ENCODE measurements at regions not wholly inside any gene's neighbourhood (a gene's known extent, or its start where the extent isn't known, plus 50 kb on each side); places are given as distances from the start of the nearest gene placed in this dataset.
"Not testable (repeated sequence)": the region's sequence is repeated elsewhere in the genome, so short reads cannot be mapped to it uniquely, and the experiment has no call there.

- DNase-seq (ENCODE audit: low spot score): no peak
- Histone ChIP-seq H3K4me1 (no peaks in the 10 kb centered on the region), H3K27me3 (no peaks in the 10 kb centered on the region), H3K36me3 (no peaks in the 10 kb centered on the region), H3K4me3 (no peak overlapping the region), H3K27ac (no peak overlapping the region), H3K9me3 (peaks cover 0 to 10% of the 10 kb centered on the region in 2 donors)
- no peak for TF ChIP-seq CTCF (IDR thresholded peaks at IDR 0.05)
Measured at GRCh38 chr1:240722788-240723187, 110.8 kb upstream of the GREM2 start.

GRCh38 chr1:240720976-240721375, 109.0 kb upstream of the GREM2 start:
- no peak for TF ChIP-seq CTCF (IDR thresholded peaks at IDR 0.05)
- DNase-seq (ENCODE audit: low spot score): no peak

DNA sequence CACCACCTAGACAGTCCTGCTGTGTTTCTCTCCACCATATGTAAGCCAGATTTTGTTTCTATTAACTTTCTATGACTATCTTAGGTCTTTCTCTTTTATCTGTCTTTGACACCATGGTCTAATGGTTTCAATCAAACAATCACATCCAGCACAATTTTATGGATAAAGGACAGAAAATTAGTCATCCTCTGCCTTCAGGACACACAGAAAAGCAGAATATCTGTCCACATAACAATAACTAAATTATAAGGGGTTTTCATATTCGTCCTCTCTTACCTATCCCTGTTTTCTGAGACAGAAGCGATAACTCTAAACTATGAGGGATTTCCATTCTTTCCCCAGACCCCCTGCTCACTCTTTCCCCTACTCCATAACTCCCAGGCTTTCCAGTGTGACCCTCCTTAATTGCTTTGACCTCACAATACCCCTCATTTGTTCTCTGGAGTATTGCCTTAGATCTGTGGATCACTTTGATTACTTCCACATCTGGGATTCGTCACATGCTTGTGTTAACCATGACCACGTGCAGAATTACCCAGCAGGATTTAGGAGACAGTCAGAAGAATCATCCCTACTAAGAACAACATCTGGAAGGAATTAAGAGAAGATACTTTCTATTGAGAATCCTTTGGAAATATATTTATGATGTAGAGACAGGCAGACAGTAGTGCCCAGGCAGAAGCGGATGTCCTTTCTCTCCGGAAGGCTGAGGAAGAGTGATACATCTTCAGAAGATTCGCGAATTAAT, 108.2 kb upstream of the GREM2 start:
- Histone ChIP-seq H3K4me1 (no peaks in the 10 kb centered on the region), H3K36me3 (no peaks in the 10 kb centered on the region), H3K4me3 (no peak overlapping the region), H3K27me3 (no peaks in the 10 kb centered on the region), H3K27ac (no peak overlapping the region), H3K9me3 (no peaks in the 10 kb centered on the region)
- DNase-seq (ENCODE audit: low spot score): no peak
- no peak for TF ChIP-seq CTCF (IDR thresholded peaks at IDR 0.05)

More at GRCh38 chr1:240720976-240721375, 109.0 kb upstream of the GREM2 start:
- no peaks in the 10 kb centered on the region for H3K27me3 ChIP-seq
- no peak overlapping the region for H3K4me3 ChIP-seq
- H3K9me3 ChIP-seq: peaks cover 0 to 3% of the 10 kb centered on the region in 2 donors
- H3K36me3 ChIP-seq: no peaks in the 10 kb centered on the region
- H3K4me1 ChIP-seq: no peaks in the 10 kb centered on the region
- no peak overlapping the region for H3K27ac ChIP-seq

DNA sequence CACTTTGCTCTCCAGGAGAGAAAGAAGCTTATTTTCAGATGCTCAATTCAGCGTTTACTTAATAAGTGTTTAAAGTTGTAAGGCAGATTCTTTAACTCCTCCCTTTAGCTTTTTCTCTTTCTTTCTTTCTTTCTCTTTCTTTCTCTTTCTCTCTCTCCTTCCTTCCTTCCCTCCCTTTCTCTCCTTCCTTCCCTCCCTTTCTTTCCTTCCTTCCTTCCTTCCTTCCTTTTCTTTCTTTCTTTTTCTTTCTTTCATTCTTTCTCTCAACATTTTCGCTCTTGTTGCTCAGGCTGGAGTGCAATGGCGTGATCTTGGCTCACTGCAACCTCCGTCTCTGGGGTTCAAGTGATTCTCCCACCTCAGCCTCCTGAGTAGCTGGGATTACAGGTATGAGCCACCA, 104.6 kb upstream of the GREM2 start:
- DNase-seq (ENCODE audit: low spot score); H3K27me3 ChIP-seq; H3K9me3 ChIP-seq; H3K36me3 ChIP-seq; H3K4me3 ChIP-seq; H3K27ac ChIP-seq; H3K4me1 ChIP-seq: not testable (repeated sequence)

DNA sequence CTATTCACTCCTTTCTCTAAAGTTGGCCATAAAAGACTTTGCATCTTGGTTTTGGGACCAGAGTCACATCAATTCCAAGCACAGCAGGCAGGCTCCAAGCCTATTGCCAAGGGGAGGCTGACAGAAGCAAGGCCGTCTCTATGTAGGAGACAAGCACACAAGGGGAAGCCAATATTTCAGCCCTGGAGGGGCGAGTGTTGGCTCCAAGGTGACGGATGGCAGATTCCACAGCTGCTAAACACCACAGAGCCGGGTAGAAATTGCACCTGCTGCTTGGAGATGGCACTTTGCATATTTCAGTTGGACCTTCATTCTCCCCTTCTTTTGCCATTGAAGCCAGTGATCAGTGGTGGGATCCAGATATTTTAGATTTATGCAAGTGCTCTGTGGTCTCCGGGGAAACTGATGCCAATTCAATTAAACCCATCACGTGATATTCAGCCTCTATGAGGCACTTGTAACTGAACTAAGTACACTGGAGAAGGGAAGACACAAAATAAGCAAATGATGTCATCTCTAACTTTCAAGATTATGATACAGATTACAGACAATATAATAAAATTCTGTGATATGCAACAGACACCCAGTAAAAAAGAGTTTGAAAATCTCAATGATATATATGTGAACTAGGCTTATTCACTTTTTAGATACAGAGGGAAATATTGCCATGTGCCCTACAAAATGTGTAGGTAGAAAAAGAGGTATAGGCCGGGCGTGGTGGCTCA, 102.8 kb upstream of the GREM2 start:
- H3K27ac ChIP-seq: no peak overlapping the region
- H3K4me3 ChIP-seq: no peak overlapping the region
- no peaks in the 10 kb centered on the region for H3K4me1 ChIP-seq
- H3K36me3 ChIP-seq: no peaks in the 10 kb centered on the region
- H3K27me3 ChIP-seq: no peaks in the 10 kb centered on the region
- H3K9me3 ChIP-seq: no peaks in the 10 kb centered on the region
- DNase-seq (ENCODE audit: low spot score): no peak
- TF ChIP-seq CTCF (IDR thresholded peaks at IDR 0.05): no peak

DNA sequence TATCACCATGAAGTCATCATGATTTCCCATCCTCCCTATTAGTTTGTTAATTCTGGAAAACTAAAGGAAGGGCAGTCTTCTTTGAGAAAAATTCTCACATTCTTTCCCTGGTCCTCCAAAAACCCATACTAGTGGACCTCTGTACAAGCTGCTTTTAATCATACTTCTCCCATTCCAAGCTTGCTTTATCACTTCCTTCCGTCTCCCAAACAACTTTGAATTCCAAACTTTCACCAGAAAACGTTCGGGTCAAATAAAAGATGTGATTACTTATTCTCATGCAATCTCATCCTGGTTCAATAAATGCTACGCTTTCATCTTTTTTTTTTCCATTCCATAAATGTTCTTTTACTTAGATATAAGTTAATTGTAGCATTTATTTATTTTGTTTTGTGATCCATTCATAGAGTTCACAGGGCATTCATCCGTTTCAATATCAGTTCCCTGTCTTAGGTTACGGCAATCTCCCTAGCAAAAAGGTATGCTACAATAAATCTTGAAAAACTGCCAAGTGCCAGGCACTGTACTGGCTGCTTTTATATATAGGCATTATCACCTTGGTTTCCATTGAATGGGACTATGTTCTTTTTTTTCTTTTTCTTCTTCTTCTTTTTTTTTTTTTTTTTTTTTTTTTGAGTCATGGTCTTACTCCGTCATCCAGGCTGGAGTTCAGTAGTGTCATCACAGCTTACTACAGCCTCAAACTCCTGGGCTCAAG, 100.2 kb upstream of the GREM2 start:
- Histone ChIP-seq H3K4me1 (no peaks in the 10 kb centered on the region), H3K27ac (no peak overlapping the region), H3K4me3 (no peak overlapping the region), H3K27me3 (no peaks in the 10 kb centered on the region), H3K36me3 (no peaks in the 10 kb centered on the region), H3K9me3 (no peaks in the 10 kb centered on the region)
- TF ChIP-seq CTCF (IDR thresholded peaks at IDR 0.05): no peak
- no peak for DNase-seq (ENCODE audit: low spot score)

Measured in right atrium auricular region (tissue), 2 donors.